WTC11 (cell line): ENCODE measurements at regions not wholly inside any gene's neighbourhood (a gene's known extent, or its start where the extent isn't known, plus 50 kb on each side); places are given as distances from the start of the nearest gene placed in this dataset.

Experiments used
- ATF1 ChIP-seq: sonication (generic); formaldehyde crosslinking; IDR thresholded peaks from 2 replicates; pipeline ENCODE4 v1.8.1; 2023; ENCODE audit warnings: mild to moderate bottlenecking, moderate library complexity, missing genetic modification reagents
- EMX1 ChIP-seq: fragments of 250-450 bp; sonication (Bioruptor Pico); IDR thresholded peaks from 2 replicates; pipeline ENCODE4 v1.8.0; 2021; ENCODE audit warnings: mild to moderate bottlenecking
- ETV6 ChIP-seq: sonication (generic); formaldehyde crosslinking; IDR thresholded peaks from 2 replicates; pipeline ENCODE4 v1.8.1; 2022; ENCODE audit warnings: mild to moderate bottlenecking, missing genetic modification reagents
- FOXP1 ChIP-seq: sonication (generic); formaldehyde crosslinking; IDR thresholded peaks from 2 replicates; pipeline ENCODE4 v1.8.0; 2022; ENCODE audit warnings: missing genetic modification reagents, mild to moderate bottlenecking, moderate library complexity, borderline replicate concordance
- JUN ChIP-seq: sonication (generic); formaldehyde crosslinking; IDR thresholded peaks from 2 replicates; pipeline ENCODE4 v1.8.0; 2023; ENCODE audit warnings: mild to moderate bottlenecking, missing genetic modification reagents
- NFYB ChIP-seq: sonication (generic); formaldehyde crosslinking; conservative IDR thresholded peaks from 2 replicates; pipeline ENCODE4 v1.8.0; 2022; ENCODE audit warnings: low read depth, missing genetic modification reagents
- NR3C1 ChIP-seq: sonication (generic); formaldehyde crosslinking; conservative IDR thresholded peaks from 2 replicates; pipeline ENCODE4 v1.8.1; 2023; ENCODE audit warnings: low read depth, mild to moderate bottlenecking, missing genetic modification reagents
- SMAD4 ChIP-seq: sonication (generic); formaldehyde crosslinking; IDR thresholded peaks from 2 replicates; pipeline ENCODE4 v1.8.0; 2022; ENCODE audit warnings: mild to moderate bottlenecking, missing genetic modification reagents
- TEAD1 ChIP-seq: sonication (generic); formaldehyde crosslinking; IDR thresholded peaks from 2 replicates; pipeline ENCODE4 v1.8.0; 2022; ENCODE audit warnings: mild to moderate bottlenecking, missing genetic modification reagents
- TF ChIP-seq, protein P1 (sequence below): fragments of 200-600 bp; IDR thresholded peaks from 2 replicates; pipeline ENCODE4 v1.8.0; 2022; ENCODE audit warnings: antibody characterized with exemption
- TF ChIP-seq, protein P2 (sequence below): sonication (generic); formaldehyde crosslinking; IDR thresholded peaks from 2 replicates; pipeline ENCODE4 v1.8.0; 2023; ENCODE audit warnings: missing genetic modification reagents

DNA sequence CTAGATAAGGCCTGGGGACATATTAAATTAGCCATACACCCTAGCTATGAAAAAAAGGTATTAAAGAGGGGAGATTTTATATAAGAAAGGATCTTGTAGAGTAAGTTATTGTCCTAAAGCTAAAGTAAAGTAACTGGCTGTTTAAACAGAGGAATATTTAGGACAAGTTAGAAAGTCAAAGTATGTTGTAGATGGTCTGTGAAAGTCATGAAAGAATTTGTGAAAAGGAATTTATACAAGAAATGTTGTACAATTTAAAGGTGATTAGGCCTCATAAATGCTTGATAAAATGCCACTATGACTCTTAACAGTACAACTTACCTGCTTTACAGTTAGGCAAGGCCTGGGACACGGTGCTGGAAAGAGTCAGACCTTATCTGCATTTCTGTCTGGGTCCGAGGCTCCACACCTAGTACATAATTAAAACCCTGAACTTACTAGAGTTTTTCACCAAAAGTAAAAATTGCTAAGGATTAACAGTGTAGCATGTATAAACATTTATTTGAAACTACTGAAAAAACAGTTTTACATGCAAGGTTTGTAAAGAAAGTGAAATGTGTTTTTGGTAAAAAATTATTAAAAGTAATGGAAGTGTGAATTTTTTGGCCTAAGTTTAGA lies 445.3 kb upstream of the TOM1L1 start:
- TF ChIP-seq, protein P1, sequence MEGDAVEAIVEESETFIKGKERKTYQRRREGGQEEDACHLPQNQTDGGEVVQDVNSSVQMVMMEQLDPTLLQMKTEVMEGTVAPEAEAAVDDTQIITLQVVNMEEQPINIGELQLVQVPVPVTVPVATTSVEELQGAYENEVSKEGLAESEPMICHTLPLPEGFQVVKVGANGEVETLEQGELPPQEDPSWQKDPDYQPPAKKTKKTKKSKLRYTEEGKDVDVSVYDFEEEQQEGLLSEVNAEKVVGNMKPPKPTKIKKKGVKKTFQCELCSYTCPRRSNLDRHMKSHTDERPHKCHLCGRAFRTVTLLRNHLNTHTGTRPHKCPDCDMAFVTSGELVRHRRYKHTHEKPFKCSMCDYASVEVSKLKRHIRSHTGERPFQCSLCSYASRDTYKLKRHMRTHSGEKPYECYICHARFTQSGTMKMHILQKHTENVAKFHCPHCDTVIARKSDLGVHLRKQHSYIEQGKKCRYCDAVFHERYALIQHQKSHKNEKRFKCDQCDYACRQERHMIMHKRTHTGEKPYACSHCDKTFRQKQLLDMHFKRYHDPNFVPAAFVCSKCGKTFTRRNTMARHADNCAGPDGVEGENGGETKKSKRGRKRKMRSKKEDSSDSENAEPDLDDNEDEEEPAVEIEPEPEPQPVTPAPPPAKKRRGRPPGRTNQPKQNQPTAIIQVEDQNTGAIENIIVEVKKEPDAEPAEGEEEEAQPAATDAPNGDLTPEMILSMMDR = no peak
- no peak for TF ChIP-seq ATF1 (CRISPR knock-in tag)
- no peak for TF ChIP-seq FOXP1
- no peak for TF ChIP-seq EMX1 (CRISPR knock-in tag)
- no peak for TF ChIP-seq NR3C1
- TF ChIP-seq JUN (CRISPR knock-in tag) = no peak
- no peak for TF ChIP-seq TEAD1 (CRISPR knock-in tag)
- TF ChIP-seq, protein P2, sequence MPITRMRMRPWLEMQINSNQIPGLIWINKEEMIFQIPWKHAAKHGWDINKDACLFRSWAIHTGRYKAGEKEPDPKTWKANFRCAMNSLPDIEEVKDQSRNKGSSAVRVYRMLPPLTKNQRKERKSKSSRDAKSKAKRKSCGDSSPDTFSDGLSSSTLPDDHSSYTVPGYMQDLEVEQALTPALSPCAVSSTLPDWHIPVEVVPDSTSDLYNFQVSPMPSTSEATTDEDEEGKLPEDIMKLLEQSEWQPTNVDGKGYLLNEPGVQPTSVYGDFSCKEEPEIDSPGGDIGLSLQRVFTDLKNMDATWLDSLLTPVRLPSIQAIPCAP (CRISPR knock-in tag) = no peak
- no peak for TF ChIP-seq ETV6 (CRISPR knock-in tag)
- TF ChIP-seq NFYB = no peak
- no peak for TF ChIP-seq SMAD4 (CRISPR knock-in tag)
